ENCODE measurements at regions not wholly inside any gene's neighbourhood (a gene's known extent, or its start where the extent isn't known, plus 50 kb on each side); places are given as distances from the start of the nearest gene placed in this dataset.

- TF ChIP-seq CTCF (IDR thresholded peaks at IDR 0.05), result no peak
- no peak for TF ChIP-seq POLR2A (IDR thresholded peaks at IDR 0.05)
Measured at GRCh38 chr16:60438894-60439293, 1597.3 kb downstream of the CDH8 start.

Measured in testis (tissue), 2 donors.